ENCODE measurements at regions not wholly inside any gene's neighbourhood (a gene's known extent, or its start where the extent isn't known, plus 50 kb on each side); places are given as distances from the start of the nearest gene placed in this dataset.

GRCh38 chr5:30001826-30002225 is 1191.7 kb upstream of the CDH6 start:
- no peak for DNase-seq
- Mint-ChIP-seq H3K27me3 (ENCODE audit: insufficient read depth) (no peaks in the 10 kb centered on the region), H3K4me1 (ENCODE audit: low read depth) (no peaks in the 10 kb centered on the region), H3K36me3 (ENCODE audit: low read depth) (0 out of 2 replicates have a peak, but pooled peaks cover 3% of the 10 kb centered on the region), H3K9me3 (peaks cover 39% of the 10 kb centered on the region), H3K4me3 (no peak overlapping the region), H3K27ac (no peak overlapping the region)
- TF ChIP-seq, protein P1, sequence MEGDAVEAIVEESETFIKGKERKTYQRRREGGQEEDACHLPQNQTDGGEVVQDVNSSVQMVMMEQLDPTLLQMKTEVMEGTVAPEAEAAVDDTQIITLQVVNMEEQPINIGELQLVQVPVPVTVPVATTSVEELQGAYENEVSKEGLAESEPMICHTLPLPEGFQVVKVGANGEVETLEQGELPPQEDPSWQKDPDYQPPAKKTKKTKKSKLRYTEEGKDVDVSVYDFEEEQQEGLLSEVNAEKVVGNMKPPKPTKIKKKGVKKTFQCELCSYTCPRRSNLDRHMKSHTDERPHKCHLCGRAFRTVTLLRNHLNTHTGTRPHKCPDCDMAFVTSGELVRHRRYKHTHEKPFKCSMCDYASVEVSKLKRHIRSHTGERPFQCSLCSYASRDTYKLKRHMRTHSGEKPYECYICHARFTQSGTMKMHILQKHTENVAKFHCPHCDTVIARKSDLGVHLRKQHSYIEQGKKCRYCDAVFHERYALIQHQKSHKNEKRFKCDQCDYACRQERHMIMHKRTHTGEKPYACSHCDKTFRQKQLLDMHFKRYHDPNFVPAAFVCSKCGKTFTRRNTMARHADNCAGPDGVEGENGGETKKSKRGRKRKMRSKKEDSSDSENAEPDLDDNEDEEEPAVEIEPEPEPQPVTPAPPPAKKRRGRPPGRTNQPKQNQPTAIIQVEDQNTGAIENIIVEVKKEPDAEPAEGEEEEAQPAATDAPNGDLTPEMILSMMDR (IDR thresholded peaks at IDR 0.05): no peak

DNA sequence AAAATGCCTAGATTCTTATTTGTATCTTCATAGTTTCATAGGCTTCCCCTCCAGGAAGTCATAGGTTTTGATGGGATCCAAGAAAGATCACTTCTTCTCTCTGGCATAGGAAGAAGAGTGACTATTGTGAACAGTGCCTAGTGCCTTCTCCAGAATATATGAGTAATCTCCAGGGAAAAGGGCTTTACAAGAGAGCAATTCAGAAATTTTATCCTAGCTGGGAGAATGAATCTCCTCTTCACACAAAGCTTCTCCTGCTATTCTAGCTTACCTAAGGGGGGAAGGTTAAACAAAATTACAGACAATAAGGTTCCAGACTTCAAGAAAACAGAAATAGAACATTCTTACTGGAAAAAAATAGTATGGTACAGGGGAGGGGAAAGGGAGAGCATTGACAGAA is 1193.3 kb upstream of the CDH6 start:
- H3K27ac Mint-ChIP-seq: no peak overlapping the region
- H3K4me3 Mint-ChIP-seq: no peak overlapping the region
- H3K27me3 Mint-ChIP-seq (ENCODE audit: insufficient read depth): no peaks in the 10 kb centered on the region
- H3K9me3 Mint-ChIP-seq: peaks cover 37% of the 10 kb centered on the region
- TF ChIP-seq, protein P1 (IDR thresholded peaks at IDR 0.05): no peak
- no peaks in the 10 kb centered on the region for H3K4me1 Mint-ChIP-seq (ENCODE audit: low read depth)
- DNase-seq: no peak
- 0 out of 2 replicates have a peak, but pooled peaks cover 3% of the 10 kb centered on the region for H3K36me3 Mint-ChIP-seq (ENCODE audit: low read depth)

- H3K36me3 Mint-ChIP-seq (ENCODE audit: low read depth): no peaks in the 10 kb centered on the region
- no peak overlapping the region for H3K4me3 Mint-ChIP-seq
- peaks cover 45% of the 10 kb centered on the region for H3K9me3 Mint-ChIP-seq
- H3K27ac Mint-ChIP-seq: no peak overlapping the region
- H3K27me3 Mint-ChIP-seq (ENCODE audit: insufficient read depth): no peaks in the 10 kb centered on the region
- DNase-seq: no peak
- TF ChIP-seq, protein P1 (IDR thresholded peaks at IDR 0.05): no peak
- H3K4me1 Mint-ChIP-seq (ENCODE audit: low read depth): no peaks in the 10 kb centered on the region
These were observed 1198.3 kb upstream of the CDH6 start for GRCh38 chr5:29995154-29995553.

DNA sequence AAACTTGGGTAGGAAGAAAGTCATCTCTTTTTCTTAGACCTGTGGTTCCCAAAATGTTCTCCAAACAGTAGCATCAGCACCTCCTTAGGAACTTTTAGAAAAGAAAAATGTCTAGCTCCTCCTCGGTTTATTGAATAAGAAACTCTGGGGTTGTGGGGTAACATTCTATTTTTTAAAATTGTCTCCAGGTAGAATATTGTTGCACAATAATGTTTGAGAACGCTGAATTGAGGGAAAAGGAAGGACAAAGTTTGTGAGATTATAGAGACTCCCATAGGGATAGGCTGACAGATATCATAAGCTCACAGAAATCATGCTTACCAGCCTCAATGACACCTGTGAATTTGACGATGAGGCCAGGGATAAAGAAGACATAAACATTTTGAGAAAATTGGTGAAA is 1199.0 kb upstream of the CDH6 start:
- DNase-seq: no peak
- H3K36me3 Mint-ChIP-seq (ENCODE audit: low read depth): no peaks in the 10 kb centered on the region
- no peak overlapping the region for H3K4me3 Mint-ChIP-seq
- no peaks in the 10 kb centered on the region for H3K27me3 Mint-ChIP-seq (ENCODE audit: insufficient read depth)
- TF ChIP-seq, protein P1 (IDR thresholded peaks at IDR 0.05): no peak
- peaks cover 40% of the 10 kb centered on the region for H3K9me3 Mint-ChIP-seq
- H3K4me1 Mint-ChIP-seq (ENCODE audit: low read depth): no peaks in the 10 kb centered on the region
- H3K27ac Mint-ChIP-seq: no peak overlapping the region

DNA sequence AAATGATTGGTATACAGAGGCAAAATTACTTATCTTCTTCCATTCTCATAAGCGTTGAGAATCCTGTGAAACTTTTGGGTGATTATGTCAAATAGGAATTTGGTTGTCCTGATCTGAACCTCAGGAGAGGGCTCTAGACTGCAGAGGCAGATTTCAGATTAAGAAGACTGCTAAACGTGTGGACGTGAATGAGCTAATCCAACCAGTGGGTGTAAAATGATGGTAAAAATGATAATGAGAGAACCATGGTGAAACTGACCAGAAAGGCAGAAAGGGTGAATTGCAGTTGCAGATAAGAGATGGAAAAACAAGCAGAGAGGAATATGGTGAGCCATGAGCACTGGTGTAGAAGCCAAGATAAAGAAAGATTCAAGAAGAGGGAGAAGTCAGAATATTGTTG is 1200.2 kb upstream of the CDH6 start:
- peaks cover 32% of the 10 kb centered on the region for H3K9me3 Mint-ChIP-seq
- H3K4me3 Mint-ChIP-seq: no peak overlapping the region
- TF ChIP-seq, protein P1 (IDR thresholded peaks at IDR 0.05): no peak

GRCh38 chr5:29992248-29992647 is 1201.2 kb upstream of the CDH6 start:
- Mint-ChIP-seq H3K9me3 (peaks cover 31% of the 10 kb centered on the region), H3K4me1 (ENCODE audit: low read depth) (no peaks in the 10 kb centered on the region), H3K27me3 (ENCODE audit: insufficient read depth) (no peaks in the 10 kb centered on the region; the same call in 1 of the 2 replicates), H3K36me3 (ENCODE audit: low read depth) (no peaks in the 10 kb centered on the region), H3K27ac (no peak overlapping the region), H3K4me3 (no peak overlapping the region)
- no peak for DNase-seq
- TF ChIP-seq, protein P1 (IDR thresholded peaks at IDR 0.05): no peak

More for the DNA sequence above, 1200.2 kb upstream of the CDH6 start:
- Mint-ChIP-seq H3K27ac (no peak overlapping the region), H3K4me1 (ENCODE audit: low read depth) (no peaks in the 10 kb centered on the region), H3K27me3 (ENCODE audit: insufficient read depth) (no peaks in the 10 kb centered on the region), H3K36me3 (ENCODE audit: low read depth) (no peaks in the 10 kb centered on the region)
- DNase-seq: no peak
